ENCODE measurements at regions not wholly inside any gene's neighbourhood (a gene's known extent, or its start where the extent isn't known, plus 50 kb on each side); places are given as distances from the start of the nearest gene placed in this dataset.

GRCh38 chr2:198653311-198653710 is 804.4 kb downstream of the SATB2 start:
- TF ChIP-seq EP300 (IDR thresholded peaks at IDR 0.05) (no peak), POLR2AphosphoS5 (IDR thresholded peaks at IDR 0.05) (no peak)

Measured in sigmoid colon (tissue), 4 donors.